Upper lobe of left lung (tissue), 6 donors: ENCODE measurements at regions not wholly inside any gene's neighbourhood (a gene's known extent, or its start where the extent isn't known, plus 50 kb on each side); places are given as distances from the start of the nearest gene placed in this dataset.

Source experiments
- ATAC-seq, 2 donors: fragments of 200-7000 bp; cut with Tn5 transposase; one replicate each; pipeline ENCODE4 v1.9.1; 2022; ENCODE audit warnings: mild to moderate bottlenecking in 2 of 2, moderate library complexity in 2 of 2; ENCODE audit not compliant: low FRiP score in 2 of 2
- DNase-seq, 2 donors: peaks; one replicate each; pipeline ENCODE4 v3.0.0-alpha.2; 2019 to 2020
- H3K27ac ChIP-seq, 4 donors: fragments of 200-600 bp; sonication (generic); one replicate each; pipeline ENCODE4 v1.5.1; 2016 to 2019
- H3K27me3 ChIP-seq, 4 donors: fragments of 200-600 bp; sonication (generic); one replicate each; pipeline ENCODE4 v1.5.1; 2017 to 2019
- H3K36me3 ChIP-seq, 4 donors: fragments of 200-600 bp; sonication (generic); one replicate each; pipeline ENCODE4 v1.5.1; 2016 to 2019
- H3K4me1 ChIP-seq, 4 donors: fragments of 200-600 bp; sonication (generic); one replicate each; pipeline ENCODE4 v1.5.1; 2018 to 2019
- H3K4me3 ChIP-seq, 4 donors: fragments of 200-600 bp; sonication (generic); one replicate each; pipeline ENCODE4 v1.5.1; 2017 to 2019; ENCODE audit warnings: mild to moderate bottlenecking in 2 of 4, moderate library complexity in 1 of 4
- H3K9me3 ChIP-seq, 4 donors: fragments of 200-600 bp; sonication (generic); one replicate each; pipeline ENCODE4 v1.5.1; 2018 to 2019
- CTCF ChIP-seq, 6 experiments: fragments of 450-650 bp in 4 of 6; fragments of 200-600 bp in 2 of 6; sonication (generic) in 2 of 6; IDR thresholded peaks; one replicate each; pipeline ENCODE4 v1.5.1; 2016 to 2019; ENCODE audit warnings: antibody characterized with exemption in 6 of 6
- EP300 ChIP-seq, 4 donors: sonication (generic); formaldehyde crosslinking; IDR thresholded peaks; one replicate each; pipeline ENCODE4 v1.5.1; 2017; ENCODE audit warnings: antibody characterized with exemption in 4 of 4, control low read depth in 2 of 4
- POLR2A ChIP-seq, 4 donors: fragments of 450-650 bp; IDR thresholded peaks; one replicate each; pipeline ENCODE4 v1.5.1; 2016 to 2017; ENCODE audit warnings: antibody characterized with exemption in 4 of 4, mild to moderate bottlenecking in 2 of 4
- POLR2AphosphoS5 ChIP-seq, 2 donors: sonication (generic); formaldehyde crosslinking; IDR thresholded peaks; one replicate each; pipeline ENCODE4 v1.5.1; 2017; ENCODE audit warnings: antibody characterized with exemption in 2 of 2
- WGBS, 2 donors: methylation state at CpG; one replicate each; pipeline ENCODE4 v1.1.5; 2017 to 2018; 5-methylcytosine and 5-hydroxymethylcytosine counted together
- donor health status: DM: no; HTN: no; CAD: no; lungs with moderate emphysema.
- donor health status: DM: no; HTN: yes; CAD: no; lungs with severe emphysema.

DNA sequence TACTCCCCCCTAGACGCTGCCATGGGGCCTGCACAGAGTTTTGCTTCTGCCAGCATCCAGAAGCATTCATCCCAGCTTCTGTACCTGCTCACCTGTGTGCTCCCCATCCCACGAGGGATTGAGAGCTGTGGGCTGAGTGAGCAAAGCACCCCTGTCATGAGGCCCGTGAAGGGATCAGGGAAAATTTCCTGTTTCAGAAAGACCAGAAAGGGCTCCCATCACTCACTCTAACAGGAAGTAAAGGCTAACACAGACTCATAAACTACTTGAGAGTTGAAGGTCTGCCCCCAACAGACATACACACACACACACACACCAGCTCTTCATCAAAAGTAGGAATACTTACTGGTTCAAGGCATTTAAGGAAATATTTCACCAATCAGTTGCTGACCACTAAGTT, 256.5 kb upstream of the NT5E start:
- Histone ChIP-seq H3K9me3 (peaks cover 0 to 6% (median 3%) of the 10 kb centered on the region in 4 donors), H3K4me1 (no peaks in the 10 kb centered on the region), H3K27me3 (no peaks in the 10 kb centered on the region), H3K4me3 (no peak overlapping the region), H3K27ac (no peak overlapping the region), H3K36me3 (no peaks in the 10 kb centered on the region)
- no peak for TF ChIP-seq POLR2A (IDR thresholded peaks at IDR 0.05)
- 23 to 38% methylated on average over 3 of the region's 3 CpGs for WGBS, 2 donors
- no peak for DNase-seq
- ATAC-seq = no peak

- H3K27me3 ChIP-seq = no peaks in the 10 kb centered on the region
- DNase-seq = no peak
- ATAC-seq = no peak
- H3K4me3 ChIP-seq = no peak overlapping the region
- no peaks in the 10 kb centered on the region for H3K36me3 ChIP-seq
- TF ChIP-seq CTCF (IDR thresholded peaks at IDR 0.05) (no peak), EP300 (IDR thresholded peaks at IDR 0.05) (no peak), POLR2AphosphoS5 (IDR thresholded peaks at IDR 0.05) (no peak), POLR2A (IDR thresholded peaks at IDR 0.05) (no peak)
- no peak overlapping the region for H3K27ac ChIP-seq
- no peaks in the 10 kb centered on the region for H3K4me1 ChIP-seq
- WGBS, 2 donors = 55 to 78% methylated on average over 4 of the region's 4 CpGs
- peaks cover 0 to 12% (median 2%) of the 10 kb centered on the region in 4 donors for H3K9me3 ChIP-seq
Measured at GRCh38 chr6:85192596-85192995, 257.3 kb upstream of the NT5E start.

DNA sequence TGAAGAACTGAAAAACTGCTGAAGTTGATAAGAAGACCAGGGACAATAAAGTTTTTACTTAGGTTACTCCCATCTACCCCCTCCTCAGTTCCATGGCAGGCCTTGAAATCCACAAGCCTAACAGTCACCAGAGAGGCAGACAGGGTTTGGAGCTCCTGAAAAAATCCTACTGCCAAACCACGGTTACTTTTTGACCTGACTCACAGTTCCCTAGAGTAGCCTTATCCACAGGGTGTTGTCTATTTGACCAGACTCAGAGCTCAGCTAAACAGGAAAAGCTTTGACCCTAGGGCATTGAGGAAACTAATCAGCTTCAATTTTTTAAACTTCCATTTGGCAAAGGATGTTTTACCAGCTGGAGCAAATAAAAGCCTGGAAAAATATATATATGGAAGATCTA, 257.7 kb upstream of the NT5E start:
- Histone ChIP-seq H3K9me3 (peaks cover 0 to 13% (median 2%) of the 10 kb centered on the region in 4 donors), H3K4me1 (no peaks in the 10 kb centered on the region), H3K4me3 (no peak overlapping the region), H3K36me3 (no peaks in the 10 kb centered on the region), H3K27me3 (no peaks in the 10 kb centered on the region), H3K27ac (no peak overlapping the region)
- no peak for ATAC-seq
- WGBS, 2 donors = 64 to 81% methylated on average over 1 of the region's 1 CpG
- TF ChIP-seq POLR2A (IDR thresholded peaks at IDR 0.05) (no peak), EP300 (IDR thresholded peaks at IDR 0.05) (no peak), CTCF (IDR thresholded peaks at IDR 0.05) (no peak), POLR2AphosphoS5 (IDR thresholded peaks at IDR 0.05) (no peak)
- DNase-seq = no peak

DNA sequence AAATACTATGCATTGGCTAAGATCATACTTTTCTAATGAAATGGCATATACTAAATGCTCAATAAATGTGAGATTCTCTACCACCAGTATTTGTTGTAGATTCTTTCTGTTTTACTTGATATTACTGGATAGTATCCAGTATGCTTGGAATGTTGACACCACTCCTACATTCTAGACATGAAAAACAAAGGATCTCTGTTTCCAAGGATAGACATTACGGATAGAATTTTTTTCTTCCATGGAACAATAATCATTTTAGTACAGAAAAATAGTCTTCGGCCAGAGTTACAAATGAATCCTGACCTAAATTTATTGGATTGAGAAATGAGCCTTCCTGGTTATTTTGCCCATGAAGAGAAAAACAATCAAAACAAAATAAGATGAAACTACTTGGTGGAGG, 258.2 kb upstream of the NT5E start:
- no peak for DNase-seq
- no peaks in the 10 kb centered on the region for H3K36me3 ChIP-seq
- WGBS, 2 donors = 85 to 86% methylated on average over 2 of the region's 2 CpGs
- no peaks in the 10 kb centered on the region for H3K27me3 ChIP-seq
- H3K27ac ChIP-seq = no peak overlapping the region
- TF ChIP-seq POLR2A (IDR thresholded peaks at IDR 0.05) (no peak), EP300 (IDR thresholded peaks at IDR 0.05) (no peak), POLR2AphosphoS5 (IDR thresholded peaks at IDR 0.05) (no peak), CTCF (IDR thresholded peaks at IDR 0.05) (no peak)
- ATAC-seq = no peak
- peaks cover 0 to 13% (median 2%) of the 10 kb centered on the region in 4 donors for H3K9me3 ChIP-seq
- no peak overlapping the region for H3K4me3 ChIP-seq
- H3K4me1 ChIP-seq = no peaks in the 10 kb centered on the region

DNA sequence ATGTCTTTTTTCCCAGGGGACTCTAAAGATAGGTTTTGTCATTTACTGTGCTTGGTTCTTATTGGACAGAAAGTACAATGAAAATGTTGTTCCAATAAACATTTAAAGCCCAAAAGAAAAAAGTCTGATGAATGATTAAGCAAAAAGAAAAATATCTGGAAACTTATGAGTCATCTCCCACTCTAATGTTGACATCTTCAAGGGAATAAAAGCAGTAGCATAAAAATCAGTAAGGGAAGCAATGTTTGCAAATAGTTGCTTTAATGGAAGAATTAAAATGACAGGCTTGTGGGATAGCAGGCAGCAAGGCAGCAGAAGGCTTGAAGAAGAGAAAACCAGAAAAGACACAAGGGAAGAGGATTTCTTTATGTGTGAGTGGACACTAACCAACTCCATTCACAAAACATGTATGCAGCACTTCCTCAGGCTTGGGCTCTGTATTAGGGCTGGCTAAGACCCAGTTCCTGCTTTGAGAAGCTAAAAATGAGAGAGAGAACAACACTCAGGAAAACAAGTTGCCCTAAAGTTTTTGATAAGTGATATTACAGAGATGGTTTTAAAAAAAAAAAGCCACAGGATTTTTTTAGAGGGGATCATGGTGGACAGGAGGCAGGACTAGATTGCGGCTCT, 263.2 kb upstream of the NT5E start:
- ATAC-seq (no peak), DNase-seq (no peak)
- 67 to 85% methylated on average over 1 of the region's 1 CpG for WGBS, 2 donors

More for the DNA sequence above, 263.2 kb upstream of the NT5E start:
- Histone ChIP-seq H3K36me3 (no peaks in the 10 kb centered on the region), H3K27me3 (no peaks in the 10 kb centered on the region), H3K27ac (no peak overlapping the region), H3K9me3 (peaks cover 0 to 7% (median 0%) of the 10 kb centered on the region in 4 donors), H3K4me1 (no peaks in the 10 kb centered on the region), H3K4me3 (no peak overlapping the region)
- TF ChIP-seq CTCF (IDR thresholded peaks at IDR 0.05) (no peak), EP300 (IDR thresholded peaks at IDR 0.05) (no peak), POLR2A (IDR thresholded peaks at IDR 0.05) (no peak), POLR2AphosphoS5 (IDR thresholded peaks at IDR 0.05) (no peak)
